ENCODE measurements at regions not wholly inside any gene's neighbourhood (a gene's known extent, or its start where the extent isn't known, plus 50 kb on each side); places are given as distances from the start of the nearest gene placed in this dataset.

DNA sequence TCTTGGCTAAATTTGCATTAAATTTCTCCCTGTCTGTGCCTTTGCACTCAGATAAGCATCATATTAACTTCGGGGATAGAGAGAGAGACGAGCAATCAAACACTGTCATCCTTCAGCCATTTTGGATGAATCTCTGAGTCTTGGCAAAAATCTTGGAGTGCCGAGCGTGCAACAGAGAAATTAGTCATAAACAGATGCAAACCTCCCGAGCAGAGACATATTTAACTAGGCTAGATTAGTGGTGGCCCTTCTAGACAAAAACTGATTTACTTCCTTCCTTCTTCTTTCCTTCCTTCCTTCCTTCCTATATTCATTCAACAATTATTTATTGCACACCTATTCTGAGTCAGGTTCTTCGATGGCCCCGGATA, 114.4 kb upstream of the BLID start:
- POLR2A ChIA-PET (ENCODE audit: unreplicated experiment) = interaction anchor here (0.6 kb wide), 1 partner anchor 86 kb away, joined by 3 read pairs; no protein-coding TSS in a partner anchor
- no peaks in the 10 kb centered on the region for H3K36me3 ChIP-seq (ENCODE audit: low read depth, low read length)
- H3K9me2 ChIP-seq (replicated peaks; ENCODE audit: low read length) = no peaks in the 10 kb centered on the region; the same call in 1 of the 2 replicates
- no peak overlapping the region for H3K9ac ChIP-seq (ENCODE audit: low read length)
- H4K20me1 ChIP-seq (ENCODE audit: low read length) = no peaks in the 10 kb centered on the region
- H3F3A ChIP-seq (ENCODE audit: low read length, unreplicated experiment) = no peaks in the 10 kb centered on the region
- no TSS peak for BruUV-seq (replicated peaks)
- H3K4me2 ChIP-seq (ENCODE audit: low read length) = no peak overlapping the region
- no peak overlapping the region for H3K4me3 ChIP-seq (ENCODE audit: low read length)
- no peaks in the 10 kb centered on the region for H3K9me3 ChIP-seq (ENCODE audit: low read length)
- no peaks in the 10 kb centered on the region for H3K79me2 ChIP-seq (ENCODE audit: low read length)
- no peak overlapping the region for H3K27ac ChIP-seq (ENCODE audit: low read length)
- intact Hi-C loops (cut with micrococcal nuclease) = no loop called here
- CTCF ChIA-PET = no interaction called here
- H2AFZ ChIP-seq (ENCODE audit: low read length) = no peak overlapping the region
- ATAC-seq (no peak), DNase-seq (no peak)
- TF ChIP-seq, protein P1, sequence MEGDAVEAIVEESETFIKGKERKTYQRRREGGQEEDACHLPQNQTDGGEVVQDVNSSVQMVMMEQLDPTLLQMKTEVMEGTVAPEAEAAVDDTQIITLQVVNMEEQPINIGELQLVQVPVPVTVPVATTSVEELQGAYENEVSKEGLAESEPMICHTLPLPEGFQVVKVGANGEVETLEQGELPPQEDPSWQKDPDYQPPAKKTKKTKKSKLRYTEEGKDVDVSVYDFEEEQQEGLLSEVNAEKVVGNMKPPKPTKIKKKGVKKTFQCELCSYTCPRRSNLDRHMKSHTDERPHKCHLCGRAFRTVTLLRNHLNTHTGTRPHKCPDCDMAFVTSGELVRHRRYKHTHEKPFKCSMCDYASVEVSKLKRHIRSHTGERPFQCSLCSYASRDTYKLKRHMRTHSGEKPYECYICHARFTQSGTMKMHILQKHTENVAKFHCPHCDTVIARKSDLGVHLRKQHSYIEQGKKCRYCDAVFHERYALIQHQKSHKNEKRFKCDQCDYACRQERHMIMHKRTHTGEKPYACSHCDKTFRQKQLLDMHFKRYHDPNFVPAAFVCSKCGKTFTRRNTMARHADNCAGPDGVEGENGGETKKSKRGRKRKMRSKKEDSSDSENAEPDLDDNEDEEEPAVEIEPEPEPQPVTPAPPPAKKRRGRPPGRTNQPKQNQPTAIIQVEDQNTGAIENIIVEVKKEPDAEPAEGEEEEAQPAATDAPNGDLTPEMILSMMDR (conservative IDR thresholded peaks at IDR 0.05; ENCODE audit: low read depth, low read length) = no peak
- no peak for TF ChIP-seq EZH2 (IDR thresholded peaks at IDR 0.05; ENCODE audit: low read length, unreplicated experiment)
- no peak for TF ChIP-seq EZH2phosphoT487 (IDR thresholded peaks at IDR 0.05; ENCODE audit: borderline replicate concordance, low read length)
- H3K4me1 ChIP-seq (ENCODE audit: insufficient read depth, low read length) = 0 out of 2 replicates have a peak, but pooled peaks cover 5% of the 10 kb centered on the region
- H3K27me3 ChIP-seq (ENCODE audit: low read length) = peaks cover 66% of the 10 kb centered on the region

DNA sequence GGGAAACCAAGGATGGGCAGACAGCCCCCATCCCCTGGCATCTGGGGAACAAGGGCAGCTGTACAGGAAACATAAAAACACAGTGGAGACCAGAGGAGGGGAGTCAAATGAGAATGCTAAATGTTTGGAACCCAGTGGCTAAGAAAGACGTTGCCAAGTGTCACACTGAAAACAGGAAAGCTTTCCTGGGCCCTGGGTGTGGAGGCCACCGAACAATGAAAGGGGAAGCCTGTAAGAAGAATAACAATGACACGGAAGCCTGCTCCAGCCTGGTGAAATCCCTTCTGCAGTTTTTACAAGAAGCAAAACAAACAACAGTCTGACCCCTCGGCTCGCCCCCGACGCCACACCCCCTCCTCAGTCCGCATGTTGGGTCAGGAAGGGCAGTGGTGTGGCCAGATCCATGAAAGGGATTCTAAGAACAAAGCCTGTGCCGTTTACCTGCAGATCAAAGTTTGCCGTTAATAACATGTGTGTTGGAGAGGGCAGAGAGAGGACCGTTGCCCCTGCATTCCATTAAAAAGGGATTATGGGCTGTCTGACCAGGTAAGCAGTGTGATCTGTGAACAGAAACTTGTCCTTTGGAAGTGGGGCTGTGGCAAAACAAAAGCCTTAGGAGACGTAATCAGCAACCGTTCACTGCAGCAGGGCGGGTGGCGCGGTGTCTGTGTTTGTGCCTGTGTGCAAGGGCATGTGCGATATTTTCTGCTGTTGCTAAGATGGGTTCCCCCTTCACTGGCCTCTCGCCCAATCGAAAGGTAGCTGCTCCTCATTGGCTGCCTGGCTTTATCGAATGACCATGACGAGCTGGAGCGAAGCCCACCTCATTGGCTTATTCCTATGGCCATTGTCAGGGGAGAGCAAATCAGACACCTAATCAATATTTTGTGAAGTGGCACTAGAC, 113.7 kb upstream of the BLID start:
- Histone ChIP-seq H3K9me2 (replicated peaks; ENCODE audit: low read length) (no peaks in the 10 kb centered on the region; the same call in 1 of the 2 replicates), H4K20me1 (ENCODE audit: low read length) (no peaks in the 10 kb centered on the region), H3K36me3 (ENCODE audit: low read depth, low read length) (no peaks in the 10 kb centered on the region), H3K9me3 (ENCODE audit: low read length) (no peaks in the 10 kb centered on the region), H3K4me2 (ENCODE audit: low read length) (peak overlapping the region; percentile 9; the same call in 1 of the 2 replicates), H2AFZ (ENCODE audit: low read length) (peak overlapping the region; percentile 46; the same call in 1 of the 2 replicates), H3K4me1 (ENCODE audit: insufficient read depth, low read length) (0 out of 2 replicates have a peak, but pooled peaks cover 4% of the 10 kb centered on the region), H3F3A (ENCODE audit: low read length, unreplicated experiment) (no peaks in the 10 kb centered on the region), H3K27ac (ENCODE audit: low read length) (no peak overlapping the region), H3K4me3 (ENCODE audit: low read length) (no peak overlapping the region), H3K9ac (ENCODE audit: low read length) (no peak overlapping the region), H3K27me3 (ENCODE audit: low read length) (peaks cover 66% of the 10 kb centered on the region), H3K79me2 (ENCODE audit: low read length) (no peaks in the 10 kb centered on the region)
- POLR2A ChIA-PET (ENCODE audit: unreplicated experiment) = interaction anchor here (0.6 kb wide), 1 partner anchor 87 kb away, joined by 3 read pairs; no protein-coding TSS in a partner anchor
- CTCF ChIA-PET = no interaction called here
- TF ChIP-seq EZH2 (IDR thresholded peaks at IDR 0.05; ENCODE audit: low read length, unreplicated experiment) = no peak
- TF ChIP-seq EZH2phosphoT487 (IDR thresholded peaks at IDR 0.05; ENCODE audit: borderline replicate concordance, low read length) = no peak
- ATAC-seq = no peak; the same call in 1 of the 2 replicates
- DNase-seq = no peak
- BruUV-seq (replicated peaks) = no TSS peak
- intact Hi-C loops (cut with micrococcal nuclease) = no loop called here

DNA sequence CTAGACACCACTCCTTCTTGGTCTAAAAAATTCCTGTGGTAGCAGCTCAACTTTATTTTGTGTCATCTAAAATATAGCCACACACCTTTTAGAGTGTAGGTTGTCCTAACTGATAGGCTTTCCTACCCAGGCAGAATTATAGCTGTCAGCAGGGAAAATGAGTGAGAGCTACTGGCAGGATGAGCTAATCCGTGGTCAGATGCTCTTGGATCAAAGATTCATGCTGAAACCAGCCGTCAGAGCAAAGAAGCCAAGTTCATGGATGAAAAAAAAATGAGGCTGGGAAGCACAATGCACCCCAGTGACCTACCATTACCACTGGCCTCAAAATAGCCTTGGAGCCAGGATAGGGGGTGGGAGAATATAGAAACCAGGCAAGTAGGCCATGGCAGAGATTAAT, 113.1 kb upstream of the BLID start:
- Histone ChIP-seq H3K79me2 (ENCODE audit: low read length) (no peaks in the 10 kb centered on the region), H3K4me1 (ENCODE audit: insufficient read depth, low read length) (0 out of 2 replicates have a peak, but pooled peaks cover 4% of the 10 kb centered on the region), H3K9me3 (ENCODE audit: low read length) (no peaks in the 10 kb centered on the region), H3K9ac (ENCODE audit: low read length) (no peak overlapping the region), H3K36me3 (ENCODE audit: low read depth, low read length) (no peaks in the 10 kb centered on the region), H3K9me2 (replicated peaks; ENCODE audit: low read length) (no peaks in the 10 kb centered on the region), H3F3A (ENCODE audit: low read length, unreplicated experiment) (no peaks in the 10 kb centered on the region), H3K4me3 (ENCODE audit: low read length) (no peak overlapping the region), H3K27me3 (ENCODE audit: low read length) (peaks cover 66% of the 10 kb centered on the region), H2AFZ (ENCODE audit: low read length) (no peak overlapping the region), H3K4me2 (ENCODE audit: low read length) (0 out of 2 replicates have a peak overlapping the region, but pooled peaks have one; percentile 9), H4K20me1 (ENCODE audit: low read length) (no peaks in the 10 kb centered on the region), H3K27ac (ENCODE audit: low read length) (no peak overlapping the region)
- intact Hi-C loops (cut with micrococcal nuclease) = no loop called here
- CTCF ChIA-PET = no interaction called here
- TF ChIP-seq, protein P1 (conservative IDR thresholded peaks at IDR 0.05; ENCODE audit: low read depth, low read length) = no peak
- TF ChIP-seq EZH2phosphoT487 (IDR thresholded peaks at IDR 0.05; ENCODE audit: borderline replicate concordance, low read length) (no peak), EZH2 (IDR thresholded peaks at IDR 0.05; ENCODE audit: low read length, unreplicated experiment) (no peak)
- POLR2A ChIA-PET (ENCODE audit: unreplicated experiment) = no interaction called here
- DNase-seq (no peak), ATAC-seq (no peak)
- no TSS peak for BruUV-seq (replicated peaks)

Data from PC-3 (cell line).